ENCODE measurements at regions not wholly inside any gene's neighbourhood (a gene's known extent, or its start where the extent isn't known, plus 50 kb on each side); places are given as distances from the start of the nearest gene placed in this dataset.
"Not testable (repeated sequence)": the region's sequence is repeated elsewhere in the genome, so short reads cannot be mapped to it uniquely, and the experiment has no call there.

DNA sequence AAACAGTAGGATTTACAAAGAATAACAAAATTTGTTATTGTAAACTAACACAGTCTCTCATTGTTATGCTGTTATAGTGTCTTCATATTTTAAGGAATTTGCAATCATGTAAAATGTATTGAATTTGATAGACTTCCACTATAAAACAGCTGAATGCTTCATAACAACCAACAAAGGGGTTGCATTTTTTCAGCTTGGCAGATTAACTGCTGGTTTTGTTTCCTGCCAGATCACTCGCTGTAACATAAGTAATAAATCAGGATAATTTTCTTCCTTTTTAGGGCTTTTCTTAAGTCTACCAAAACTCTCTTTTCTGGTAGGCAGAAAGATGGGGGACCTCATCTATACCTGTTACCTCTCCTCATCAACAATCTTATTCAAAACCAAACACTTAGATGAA lies 169.8 kb downstream of the SAMD5 start:
- H3K27ac ChIP-seq = no peak overlapping the region
- TF ChIP-seq ZFX (IDR thresholded peaks at IDR 0.05; ENCODE audit: borderline replicate concordance) = no peak
- TF ChIP-seq, protein P1, sequence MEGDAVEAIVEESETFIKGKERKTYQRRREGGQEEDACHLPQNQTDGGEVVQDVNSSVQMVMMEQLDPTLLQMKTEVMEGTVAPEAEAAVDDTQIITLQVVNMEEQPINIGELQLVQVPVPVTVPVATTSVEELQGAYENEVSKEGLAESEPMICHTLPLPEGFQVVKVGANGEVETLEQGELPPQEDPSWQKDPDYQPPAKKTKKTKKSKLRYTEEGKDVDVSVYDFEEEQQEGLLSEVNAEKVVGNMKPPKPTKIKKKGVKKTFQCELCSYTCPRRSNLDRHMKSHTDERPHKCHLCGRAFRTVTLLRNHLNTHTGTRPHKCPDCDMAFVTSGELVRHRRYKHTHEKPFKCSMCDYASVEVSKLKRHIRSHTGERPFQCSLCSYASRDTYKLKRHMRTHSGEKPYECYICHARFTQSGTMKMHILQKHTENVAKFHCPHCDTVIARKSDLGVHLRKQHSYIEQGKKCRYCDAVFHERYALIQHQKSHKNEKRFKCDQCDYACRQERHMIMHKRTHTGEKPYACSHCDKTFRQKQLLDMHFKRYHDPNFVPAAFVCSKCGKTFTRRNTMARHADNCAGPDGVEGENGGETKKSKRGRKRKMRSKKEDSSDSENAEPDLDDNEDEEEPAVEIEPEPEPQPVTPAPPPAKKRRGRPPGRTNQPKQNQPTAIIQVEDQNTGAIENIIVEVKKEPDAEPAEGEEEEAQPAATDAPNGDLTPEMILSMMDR (IDR thresholded peaks at IDR 0.05) = no peak

DNA sequence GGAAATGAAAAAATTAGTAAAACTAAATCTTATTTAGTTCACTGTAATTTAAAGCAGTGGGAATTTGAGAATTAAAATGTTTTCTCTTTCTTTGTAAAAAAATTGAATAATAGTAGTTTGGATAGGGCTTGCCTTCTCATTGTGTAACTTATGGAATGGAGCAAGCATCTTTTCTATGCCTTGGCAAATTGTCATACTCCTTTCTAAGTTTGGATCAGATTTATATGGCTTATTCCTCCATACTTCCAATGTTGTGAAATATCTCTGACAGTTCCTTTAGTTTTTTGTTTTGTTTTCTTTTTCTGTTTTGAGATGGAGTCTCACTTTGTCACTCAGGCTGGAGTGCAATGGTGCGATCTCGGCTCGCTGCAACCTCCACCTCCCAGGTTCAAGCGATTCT lies 176.4 kb downstream of the SAMD5 start:
- TF ChIP-seq, protein P1 (IDR thresholded peaks at IDR 0.05) = no peak
- no peak overlapping the region for H3K27ac ChIP-seq

DNA sequence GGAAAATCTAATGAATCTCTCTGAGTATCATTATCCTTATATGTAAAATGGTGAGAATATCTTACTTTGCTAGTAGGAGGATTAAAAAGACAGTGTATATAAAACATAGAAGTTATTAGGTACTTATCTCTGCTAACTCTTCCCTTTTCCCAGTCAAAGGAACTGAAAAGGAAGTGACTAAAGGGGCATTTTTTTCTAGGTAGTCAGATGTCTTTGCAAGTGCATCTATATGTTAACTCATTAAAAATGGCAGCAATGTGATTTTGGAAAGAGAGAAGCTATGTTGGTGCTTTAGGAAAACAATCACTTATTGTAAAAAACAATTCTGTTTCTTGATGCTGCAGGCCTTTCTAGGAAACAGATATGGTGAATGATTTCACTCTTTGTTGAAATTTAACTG lies 180.9 kb downstream of the SAMD5 start:
- no peak overlapping the region for H3K27ac ChIP-seq
- TF ChIP-seq, protein P1 (IDR thresholded peaks at IDR 0.05) = no peak

DNA sequence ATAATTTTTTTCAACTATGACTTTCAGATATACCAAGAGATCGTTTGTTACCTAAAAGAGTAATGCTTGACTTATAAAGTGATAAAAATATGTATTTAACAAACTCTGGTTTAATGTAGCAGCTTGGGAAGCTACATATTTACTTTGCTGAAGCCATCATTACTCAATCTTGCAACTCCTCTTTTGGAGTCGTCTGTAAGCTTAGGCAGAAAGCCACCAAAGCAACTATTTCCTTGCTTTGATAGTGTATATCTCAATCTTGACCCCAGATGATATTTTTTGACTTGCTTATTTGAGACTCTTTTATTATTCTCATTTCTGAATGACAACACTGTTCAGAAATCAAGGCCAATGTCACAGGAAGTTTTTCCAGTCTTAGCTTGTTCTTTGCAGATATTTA lies 183.0 kb downstream of the SAMD5 start:
- H3K27ac ChIP-seq = no peak overlapping the region
- TF ChIP-seq, protein P1 (IDR thresholded peaks at IDR 0.05) = no peak
- no peak for TF ChIP-seq ZFX (IDR thresholded peaks at IDR 0.05; ENCODE audit: borderline replicate concordance)

DNA sequence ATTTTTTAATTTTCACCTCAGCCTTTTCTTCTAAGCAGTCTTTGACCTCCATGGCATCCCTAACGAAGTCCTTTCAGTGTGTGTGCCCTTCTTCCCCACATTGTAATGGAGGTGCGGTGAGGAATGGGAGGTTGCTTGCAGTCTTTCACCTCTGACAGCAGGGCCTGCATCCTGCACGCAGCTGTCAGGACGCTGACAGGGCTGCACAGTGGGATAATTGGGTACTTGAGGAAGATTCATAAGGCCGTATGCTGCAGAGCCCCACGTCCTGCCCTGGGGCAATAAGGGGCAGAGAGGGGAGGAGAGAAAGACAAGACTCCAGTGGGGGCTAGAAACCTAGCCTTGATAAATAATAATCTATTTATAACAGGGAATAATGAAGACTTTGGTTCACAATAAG lies 184.7 kb downstream of the SAMD5 start:
- no peak for TF ChIP-seq ZFX (IDR thresholded peaks at IDR 0.05; ENCODE audit: borderline replicate concordance)
- TF ChIP-seq, protein P1 (IDR thresholded peaks at IDR 0.05) = no peak
- no peak overlapping the region for H3K27ac ChIP-seq

DNA sequence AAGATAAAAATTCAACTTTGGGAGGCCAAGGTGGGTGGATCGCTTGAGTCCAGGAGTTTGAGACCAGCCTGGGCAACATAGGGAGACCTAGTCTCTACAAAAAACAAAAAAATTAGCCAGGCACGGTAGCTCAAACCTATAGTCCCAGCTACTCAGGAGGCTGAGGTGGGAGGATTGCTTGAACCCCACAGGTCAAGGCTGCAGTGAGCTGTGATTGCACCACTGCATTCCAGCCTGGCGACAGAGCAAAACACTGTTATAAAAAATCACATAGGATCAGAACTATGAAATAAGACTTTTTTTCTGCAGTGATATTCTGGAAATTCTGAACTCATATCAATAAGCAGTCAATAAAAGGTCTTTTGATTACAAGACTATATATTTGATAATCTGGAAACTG lies 186.1 kb downstream of the SAMD5 start:
- not testable (repeated sequence) for H3K27ac ChIP-seq

DNA sequence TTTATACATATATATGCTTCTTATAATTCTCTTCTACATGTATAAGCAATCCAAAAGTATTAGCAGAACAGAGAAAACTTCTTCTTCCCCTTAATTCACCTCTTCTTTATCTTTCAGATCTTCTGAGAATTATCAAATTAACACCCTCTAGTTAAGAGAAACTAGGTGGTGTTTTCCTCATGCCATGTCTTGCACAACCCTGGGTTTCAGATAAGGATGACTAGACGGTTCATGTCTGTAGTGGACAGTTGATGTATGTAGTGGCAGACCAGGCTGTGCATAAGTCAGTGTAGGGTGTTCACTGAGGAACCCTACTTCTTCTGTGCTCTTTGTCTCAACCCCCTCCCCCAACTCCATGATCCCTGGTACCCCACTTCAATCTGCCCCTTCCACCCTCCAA lies 187.3 kb downstream of the SAMD5 start:
- TF ChIP-seq, protein P1 (IDR thresholded peaks at IDR 0.05) = no peak
- TF ChIP-seq ZFX (IDR thresholded peaks at IDR 0.05; ENCODE audit: borderline replicate concordance) = no peak
- no peak overlapping the region for H3K27ac ChIP-seq

DNA sequence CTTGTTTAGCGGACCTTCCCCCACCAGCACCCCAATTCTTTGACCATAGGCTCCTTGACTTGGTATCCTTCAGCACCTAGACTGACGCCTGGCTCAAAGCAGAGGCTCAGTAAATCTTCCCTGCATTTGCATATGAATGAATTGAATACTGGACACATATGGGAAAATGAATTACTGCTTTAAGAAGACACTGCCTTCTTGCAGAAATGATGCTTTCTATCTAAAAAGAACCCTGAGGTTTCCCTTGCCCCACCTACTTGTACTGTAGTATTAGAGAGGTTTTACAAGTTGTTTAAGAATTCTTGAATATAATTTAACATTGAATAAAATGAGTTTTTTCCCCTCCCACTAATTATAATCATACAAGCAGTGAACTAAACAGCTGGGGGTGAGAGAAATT lies 190.7 kb downstream of the SAMD5 start:
- no peak overlapping the region for H3K27ac ChIP-seq
- TF ChIP-seq, protein P1 (IDR thresholded peaks at IDR 0.05) = no peak
- TF ChIP-seq ZFX (IDR thresholded peaks at IDR 0.05; ENCODE audit: borderline replicate concordance) = no peak
